ENCODE measurements at regions not wholly inside any gene's neighbourhood (a gene's known extent, or its start where the extent isn't known, plus 50 kb on each side); places are given as distances from the start of the nearest gene placed in this dataset.
"Not testable (repeated sequence)": the region's sequence is repeated elsewhere in the genome, so short reads cannot be mapped to it uniquely, and the experiment has no call there.

- DNase-seq (ENCODE audit: low read depth): no peak
Measured at GRCh38 chr2:195535911-195536522, 121.0 kb upstream of the SLC39A10 start.

- no peak for DNase-seq (ENCODE audit: low read depth)
Measured at GRCh38 chr2:195534971-195535370, 122.1 kb upstream of the SLC39A10 start.

DNA sequence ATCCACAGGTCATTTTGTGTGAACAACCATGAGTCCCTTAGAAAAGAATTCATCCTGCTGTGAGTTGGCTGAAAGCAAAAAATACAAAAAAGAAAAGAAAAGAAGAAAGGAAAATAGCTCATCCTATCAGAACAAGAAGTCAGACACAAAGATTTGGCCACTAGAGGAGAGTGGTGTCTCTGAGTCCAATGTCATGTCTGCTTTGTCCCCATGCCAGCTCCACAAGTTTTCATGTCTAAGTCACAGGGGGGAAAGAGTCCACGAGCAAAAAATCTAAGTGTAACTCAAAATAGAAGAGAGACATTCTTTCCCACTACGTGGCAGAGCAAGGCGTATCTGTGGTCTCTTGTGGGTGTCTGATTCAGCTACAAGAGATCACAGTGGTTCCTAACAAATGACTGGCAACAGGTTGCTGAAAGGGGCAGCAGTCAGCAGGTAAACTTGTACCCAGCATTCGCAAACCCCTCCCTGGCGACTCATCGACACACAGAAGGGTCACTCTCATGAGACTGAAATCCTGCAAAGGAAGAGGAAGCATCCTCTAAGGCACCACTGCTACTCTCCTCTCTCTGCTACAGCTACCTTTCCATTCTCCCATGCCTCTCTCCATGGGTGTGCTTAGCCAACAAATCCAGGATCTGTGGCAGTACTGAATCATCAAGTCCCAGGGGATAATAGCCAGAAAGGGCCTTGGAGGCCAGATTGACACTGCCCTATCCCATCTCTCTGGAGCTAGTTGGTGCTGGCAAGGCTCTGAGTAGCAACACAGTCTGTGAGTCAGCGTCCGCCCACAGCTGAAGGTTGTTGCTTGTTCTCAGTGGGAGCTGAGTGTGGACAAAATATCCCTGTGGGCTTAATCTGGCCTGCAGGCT is 123.0 kb upstream of the SLC39A10 start:
- peak; percentile 88 for DNase-seq (ENCODE audit: low read depth)

DNA sequence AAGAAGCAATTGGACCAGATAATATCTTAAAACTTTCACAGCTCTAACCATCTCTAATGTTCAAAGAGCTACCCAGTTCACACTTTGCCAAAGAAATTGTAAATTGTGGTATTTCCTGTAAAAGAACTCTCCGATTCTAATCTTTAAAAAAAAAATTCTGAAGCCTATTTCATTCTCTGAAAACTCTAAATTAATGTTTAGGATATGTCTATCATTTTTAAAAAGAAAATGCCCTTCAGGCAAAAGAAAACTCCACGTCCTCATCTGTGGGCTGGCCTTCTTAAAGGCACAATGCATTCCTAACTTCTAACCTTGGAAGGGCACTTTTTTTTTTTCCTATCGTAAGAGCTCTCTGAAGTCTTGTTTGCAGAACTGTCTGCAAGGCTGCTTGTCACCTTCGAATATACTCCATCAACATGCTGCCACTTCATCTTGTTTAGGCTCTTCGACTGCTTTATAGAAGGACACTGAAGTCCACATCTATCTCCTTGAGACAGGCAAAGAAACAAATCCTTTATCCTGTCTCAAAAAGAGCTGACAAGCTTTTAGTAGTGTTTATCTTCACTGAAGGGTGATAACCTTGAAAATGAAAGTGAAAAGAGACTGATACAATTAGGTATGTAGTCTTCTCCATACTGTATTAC is 124.3 kb upstream of the SLC39A10 start:
- DNase-seq (ENCODE audit: low read depth): peak; percentile 56

DNA sequence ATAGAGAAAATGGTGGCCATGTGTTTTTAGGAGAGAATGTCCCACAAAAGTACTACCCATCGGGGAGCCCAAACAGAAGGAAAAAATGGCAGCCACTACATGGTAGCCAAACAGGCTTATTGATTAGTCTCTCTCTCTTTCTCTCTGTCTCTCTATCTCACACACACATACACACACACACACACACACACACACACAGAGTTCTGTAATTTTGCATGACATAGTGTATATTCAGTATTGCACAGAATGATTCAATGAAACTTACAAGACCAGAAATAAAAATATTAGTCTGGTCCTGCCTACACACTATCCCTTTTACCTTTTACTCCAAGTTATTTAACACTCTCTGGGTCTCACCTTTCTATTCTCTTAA is 124.8 kb upstream of the SLC39A10 start:
- no peak for DNase-seq (ENCODE audit: low read depth)

- no peak for DNase-seq (ENCODE audit: low read depth)
Measured at GRCh38 chr2:195531754-195532153, 125.3 kb upstream of the SLC39A10 start.

DNA sequence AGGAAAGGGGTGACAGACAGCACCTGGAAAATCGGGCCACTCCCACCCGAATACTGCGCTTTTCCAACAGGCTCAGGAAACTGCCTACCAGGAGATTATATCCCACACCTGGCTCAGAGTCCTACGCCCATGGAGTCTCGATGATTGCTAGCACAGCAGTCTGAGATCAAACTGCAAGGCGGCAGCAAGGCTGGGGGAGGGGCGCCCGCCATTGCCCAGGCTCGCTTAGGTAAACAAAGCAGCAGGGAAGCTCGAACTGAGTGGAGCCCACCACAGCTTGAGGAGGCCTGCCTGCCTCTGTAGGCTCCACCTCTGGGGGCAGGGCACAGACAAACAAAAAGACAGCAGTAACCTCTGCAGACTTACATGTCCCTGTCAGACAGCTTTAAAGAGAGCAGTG is 133.8 kb upstream of the SLC39A10 start:
- DNase-seq (ENCODE audit: low read depth): not testable (repeated sequence)

DNA sequence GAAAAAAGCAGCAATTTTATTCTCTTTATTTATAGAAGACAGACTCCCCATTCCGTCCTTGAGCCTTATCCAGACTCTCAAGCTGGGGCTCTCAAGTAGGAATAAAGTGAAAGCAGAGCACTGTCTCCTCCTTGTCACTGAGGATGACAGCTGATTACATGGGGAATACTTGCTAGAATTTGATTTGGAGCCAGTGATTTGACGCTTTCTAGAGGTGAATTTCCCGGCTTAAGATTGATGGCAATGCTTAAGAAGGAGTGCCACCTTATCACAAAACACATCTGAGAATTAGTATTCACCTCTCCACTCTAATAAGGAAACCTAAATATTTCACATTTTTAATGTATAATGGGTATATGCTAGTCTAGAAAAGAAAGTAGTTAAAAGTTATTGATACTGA is 135.4 kb upstream of the SLC39A10 start:
- no peak for DNase-seq (ENCODE audit: low read depth)

DNA sequence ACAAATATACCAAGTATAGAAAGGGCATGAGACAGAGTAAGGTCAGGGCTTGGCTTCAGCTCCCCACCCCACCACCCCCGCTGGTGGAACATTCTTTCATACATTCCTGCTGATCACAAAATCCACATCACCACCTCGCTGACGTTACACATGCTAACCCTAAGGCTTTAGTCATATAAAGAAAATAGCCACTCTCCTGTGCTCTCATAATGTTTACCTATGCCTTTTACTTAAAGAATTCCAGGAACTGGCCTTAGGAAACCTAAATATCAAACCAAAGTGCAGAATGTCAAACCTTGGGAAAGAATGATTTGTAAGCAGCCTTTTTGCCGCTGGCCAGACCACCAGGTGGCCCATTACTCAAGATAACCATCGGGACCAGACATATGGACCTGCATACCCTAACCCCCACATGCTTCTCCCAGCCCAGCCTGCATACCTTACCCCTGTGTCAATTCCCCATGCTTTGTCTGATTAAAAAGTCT is 136.3 kb upstream of the SLC39A10 start:
- peak; percentile 97 for DNase-seq (ENCODE audit: low read depth)

- DNase-seq (ENCODE audit: low read depth): no peak
Measured at GRCh38 chr2:195515551-195515950, 141.5 kb upstream of the SLC39A10 start.

DNA sequence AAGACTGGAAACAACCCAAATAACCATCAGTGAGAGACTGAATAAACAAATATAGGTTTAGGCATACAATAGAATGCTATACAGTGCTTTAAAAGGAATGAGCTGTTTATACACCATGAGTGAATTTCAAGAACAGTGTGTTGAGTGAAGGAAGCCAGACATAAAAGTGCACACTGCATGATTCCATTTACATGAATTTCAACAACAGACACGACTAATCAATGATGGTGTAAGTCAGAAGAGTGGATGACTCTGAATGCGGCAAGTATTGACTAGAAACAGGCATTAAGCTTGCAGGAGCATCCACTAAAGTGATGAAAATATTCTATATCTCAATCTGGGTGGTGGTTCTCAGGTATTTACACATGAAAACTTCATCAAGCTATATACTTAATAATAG is 142.7 kb upstream of the SLC39A10 start:
- no peak for DNase-seq (ENCODE audit: low read depth)

GRCh38 chr2:195513119-195513518 is 143.9 kb upstream of the SLC39A10 start:
- no peak for DNase-seq (ENCODE audit: low read depth)

DNA sequence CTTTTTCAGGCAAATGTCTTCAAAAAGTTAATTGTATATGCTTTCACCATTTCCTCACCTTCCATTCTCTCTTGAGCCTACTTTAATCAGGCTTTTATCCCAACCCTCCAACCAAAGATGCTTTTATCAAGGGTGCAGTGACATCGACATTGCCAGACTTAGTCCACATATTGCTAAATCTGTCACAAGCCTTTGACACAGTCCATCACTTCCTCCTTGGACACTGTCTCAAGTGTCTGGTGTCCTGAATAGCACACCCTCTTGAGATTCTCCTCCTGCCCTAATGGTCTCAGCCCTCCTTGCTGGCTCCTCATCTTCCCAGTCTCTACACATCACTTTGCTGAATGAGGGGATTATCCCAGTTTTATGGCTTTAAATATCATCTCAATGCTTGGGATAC is 147.5 kb upstream of the SLC39A10 start:
- DNase-seq (ENCODE audit: low read depth): no peak

GRCh38 chr2:195508139-195508455 is 148.9 kb upstream of the SLC39A10 start:
- peak; percentile 23 for DNase-seq (ENCODE audit: low read depth)

DNA sequence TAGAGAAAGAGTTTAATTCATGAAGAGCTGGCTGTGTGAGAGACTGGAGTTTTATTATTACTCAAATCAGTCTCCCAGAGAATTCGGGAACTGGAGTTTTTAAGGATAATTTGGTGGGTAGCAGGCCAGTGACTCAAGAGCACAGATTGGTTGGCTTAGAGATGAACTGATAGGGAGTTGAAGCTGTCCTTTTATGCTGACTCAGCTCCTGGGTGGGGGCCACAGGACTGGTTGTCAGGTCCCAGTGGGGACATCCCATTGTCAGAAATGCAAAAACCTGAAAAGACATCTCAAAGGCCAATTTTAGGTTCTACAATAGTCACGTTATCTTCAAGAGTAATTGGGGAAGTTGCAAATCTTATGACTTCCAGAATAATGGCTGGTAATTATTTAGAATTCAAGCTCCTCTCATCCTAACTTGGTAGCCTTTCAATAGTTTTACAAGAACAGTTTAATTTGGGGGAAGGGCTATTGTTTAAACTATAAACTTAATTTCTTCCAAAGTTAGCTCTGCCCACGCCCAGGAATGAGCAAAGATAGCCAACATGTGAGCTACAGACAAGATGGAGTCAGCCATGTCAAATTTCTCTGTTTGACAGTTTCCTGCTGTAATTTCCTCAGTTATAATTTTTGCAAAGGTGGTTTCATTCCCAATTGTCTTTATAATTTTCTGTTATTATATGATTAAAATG is 149.4 kb upstream of the SLC39A10 start:
- no peak for DNase-seq (ENCODE audit: low read depth)

DNA sequence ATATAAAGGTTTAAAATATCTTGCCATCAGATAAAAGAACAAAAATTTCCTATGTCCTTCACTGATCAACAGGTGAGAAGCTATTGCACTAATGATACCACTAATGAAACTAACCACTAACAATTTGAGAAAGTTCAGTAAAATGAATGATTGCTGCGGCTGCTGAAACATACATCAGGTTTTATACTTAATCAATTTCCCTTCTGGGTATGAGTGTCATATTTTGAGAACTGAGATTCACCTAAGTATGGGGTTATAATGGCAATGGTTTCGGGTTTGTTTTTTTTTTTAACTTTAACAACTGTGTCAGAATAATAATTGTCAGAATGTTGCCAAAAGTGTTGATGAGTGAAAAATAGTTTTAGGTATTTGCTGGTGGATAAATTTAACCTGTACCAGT is 151.3 kb upstream of the SLC39A10 start:
- DNase-seq (ENCODE audit: low read depth): no peak

- DNase-seq (ENCODE audit: low read depth): no peak
Measured at GRCh38 chr2:195503208-195503607, 153.8 kb upstream of the SLC39A10 start.

GRCh38 chr2:195501746-195502145 is 155.3 kb upstream of the SLC39A10 start:
- no peak for DNase-seq (ENCODE audit: low read depth)

DNA sequence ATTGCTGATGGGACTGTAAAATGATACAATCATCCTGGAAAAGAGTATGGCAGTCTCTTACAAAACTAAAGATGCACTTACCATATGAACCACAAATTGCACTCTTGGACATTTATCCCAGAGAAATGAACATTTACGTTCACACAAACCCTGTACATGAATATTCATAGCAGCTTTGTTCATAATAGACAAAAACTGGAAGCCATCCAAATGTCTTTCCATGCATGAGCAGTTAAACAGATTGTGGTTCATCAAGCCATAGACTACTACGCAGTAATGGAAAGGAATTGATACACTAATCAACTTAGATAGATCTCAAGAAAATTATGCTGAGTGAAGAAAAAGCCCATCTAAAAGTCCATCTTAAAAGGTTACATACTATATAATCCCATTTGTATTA is 156.1 kb upstream of the SLC39A10 start:
- no peak for DNase-seq (ENCODE audit: low read depth)

GRCh38 chr2:195498839-195499490 is 158.1 kb upstream of the SLC39A10 start:
- DNase-seq (ENCODE audit: low read depth): peak; percentile 72

DNA sequence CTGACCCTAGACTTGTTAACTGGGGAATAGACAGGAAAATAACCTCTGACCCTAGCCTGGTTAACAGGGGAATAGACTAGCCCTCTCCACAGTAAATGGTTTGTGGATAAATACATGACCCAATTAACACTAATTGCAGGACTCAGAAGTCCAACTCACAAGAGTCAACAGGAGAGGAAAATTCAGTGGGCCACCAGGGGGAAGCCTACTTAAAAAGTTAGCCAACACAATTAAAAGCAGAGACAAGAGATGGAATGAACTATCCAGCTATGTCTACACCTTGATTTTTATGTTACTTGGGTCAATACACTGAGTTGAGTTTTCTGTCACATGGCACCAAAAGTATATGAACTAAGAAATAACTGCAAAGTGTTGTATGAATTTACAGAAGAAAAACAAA is 158.8 kb upstream of the SLC39A10 start:
- DNase-seq (ENCODE audit: low read depth): peak; percentile 57

- no peak for DNase-seq (ENCODE audit: low read depth)
Measured at GRCh38 chr2:195496991-195497390, 160.0 kb upstream of the SLC39A10 start.

Measured in iris pigment epithelial cell (primary cell).